ENCODE measurements at regions not wholly inside any gene's neighbourhood (a gene's known extent, or its start where the extent isn't known, plus 50 kb on each side); places are given as distances from the start of the nearest gene placed in this dataset.
"Not testable (repeated sequence)": the region's sequence is repeated elsewhere in the genome, so short reads cannot be mapped to it uniquely, and the experiment has no call there.

DNA sequence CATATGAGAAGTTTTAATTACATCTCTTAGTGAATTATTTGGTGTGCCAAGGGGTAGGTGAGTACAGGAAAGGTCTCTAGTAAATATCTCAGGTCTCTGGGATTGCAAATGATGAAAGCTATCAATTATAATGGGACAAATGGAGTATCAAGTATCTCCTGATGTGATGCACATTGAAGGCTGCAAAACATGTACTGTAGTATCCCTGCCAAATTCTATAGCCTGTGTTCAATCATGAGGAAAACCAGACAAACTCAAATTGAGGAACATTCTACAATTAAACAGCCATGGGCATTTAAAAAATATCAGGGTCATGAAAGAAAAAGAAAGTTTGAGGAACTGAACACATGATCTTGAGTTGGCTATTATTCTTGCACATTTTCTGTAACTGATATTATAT, 665.4 kb upstream of the PABPC4L start:
- in situ Hi-C loops (cut with HindIII; ENCODE audit: low pct_unique_long_range_greater_than_20kb, low sequenced_read_pairs): no loop called here

DNA sequence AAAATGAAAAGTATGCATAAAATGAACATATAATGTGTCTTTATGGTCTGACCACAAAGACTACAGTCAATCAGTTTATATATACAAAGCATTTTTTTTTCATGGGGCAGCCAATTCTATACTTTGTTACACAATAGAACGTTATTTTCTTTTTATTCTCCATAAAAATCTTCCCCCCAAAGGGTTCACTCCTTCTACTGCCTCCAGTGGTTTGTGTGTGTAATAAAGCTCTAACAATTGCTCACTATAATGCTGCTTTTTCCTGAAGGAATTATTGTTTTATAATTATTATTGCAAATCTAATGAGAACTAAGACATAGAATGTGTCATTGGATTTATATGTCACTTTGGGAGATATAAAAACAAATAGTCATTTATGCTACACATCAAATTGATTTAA, 664.1 kb upstream of the PABPC4L start:
- no peak for DNase-seq (ENCODE audit: low read depth)

More for the DNA sequence above, 665.4 kb upstream of the PABPC4L start:
- DNase-seq (ENCODE audit: low read depth): no peak

GRCh38 chr4:134862116-134862515, 660.5 kb upstream of the PABPC4L start:
- in situ Hi-C loops (cut with HindIII; ENCODE audit: low pct_unique_long_range_greater_than_20kb, low sequenced_read_pairs): no loop called here
- DNase-seq (ENCODE audit: low read depth): no peak

More for the DNA sequence above, 664.1 kb upstream of the PABPC4L start:
- in situ Hi-C loops (cut with HindIII; ENCODE audit: low pct_unique_long_range_greater_than_20kb, low sequenced_read_pairs): no loop called here

- in situ Hi-C loops (cut with HindIII; ENCODE audit: low pct_unique_long_range_greater_than_20kb, low sequenced_read_pairs): no loop called here
- DNase-seq (ENCODE audit: low read depth): no peak
Measured at GRCh38 chr4:134848681-134849080, 647.1 kb upstream of the PABPC4L start.

DNA sequence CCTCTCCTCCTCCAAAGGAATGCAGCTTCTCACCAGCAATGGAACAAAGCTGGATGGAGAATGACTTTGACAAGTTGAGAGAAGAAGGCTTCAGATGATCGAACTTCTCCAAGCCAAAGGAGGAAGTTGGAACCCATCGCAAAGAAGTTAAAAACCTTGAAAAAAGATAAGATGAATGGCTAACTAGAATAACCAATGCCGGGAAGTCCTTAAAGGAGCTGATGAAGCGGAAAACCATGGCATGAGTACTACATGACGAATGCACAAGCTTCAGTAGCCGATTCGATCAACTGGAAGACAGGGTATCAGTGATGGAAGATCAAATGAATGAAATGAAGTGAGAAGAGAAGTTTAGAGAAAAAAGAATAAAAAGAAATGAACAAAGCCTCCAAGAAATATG, 629.2 kb upstream of the PABPC4L start:
- peak; percentile 7 for DNase-seq (ENCODE audit: low read depth)
- in situ Hi-C loops (cut with HindIII; ENCODE audit: low pct_unique_long_range_greater_than_20kb, low sequenced_read_pairs): not testable (repeated sequence)

- no peak for DNase-seq (ENCODE audit: low read depth)
- in situ Hi-C loops (cut with HindIII; ENCODE audit: low pct_unique_long_range_greater_than_20kb, low sequenced_read_pairs): no loop called here
Measured at GRCh38 chr4:134812611-134813010, 611.0 kb upstream of the PABPC4L start.

DNA sequence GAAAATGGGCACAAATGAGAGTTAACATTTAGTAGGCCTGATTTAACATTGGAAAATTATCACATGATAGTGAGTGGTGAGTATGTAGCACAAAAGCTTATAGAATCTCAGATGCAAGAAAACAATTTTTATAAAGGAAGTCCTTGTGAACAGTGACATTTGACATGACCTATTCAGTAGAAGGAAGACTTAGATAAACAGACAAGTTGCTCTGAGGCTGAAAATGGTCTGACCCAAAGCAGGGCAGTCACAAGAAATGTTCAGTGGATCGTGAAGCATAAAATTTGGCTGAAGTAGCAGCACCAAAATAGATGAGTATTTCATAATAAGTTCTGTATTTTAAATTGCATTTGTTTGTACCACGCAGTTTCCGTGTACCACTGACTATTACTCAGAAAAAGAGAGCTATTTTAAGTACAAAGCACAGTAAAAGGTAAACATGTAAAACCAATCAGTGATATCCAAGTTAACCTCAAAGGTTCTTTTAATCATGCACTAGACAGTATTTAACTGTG, 605.7 kb upstream of the PABPC4L start:
- DNase-seq (ENCODE audit: low read depth): peak; percentile 29
- in situ Hi-C loops (cut with HindIII; ENCODE audit: low pct_unique_long_range_greater_than_20kb, low sequenced_read_pairs): no loop called here

- in situ Hi-C loops (cut with HindIII; ENCODE audit: low pct_unique_long_range_greater_than_20kb, low sequenced_read_pairs): no loop called here
Measured at GRCh38 chr4:134798573-134798972, 597.0 kb upstream of the PABPC4L start.

DNA sequence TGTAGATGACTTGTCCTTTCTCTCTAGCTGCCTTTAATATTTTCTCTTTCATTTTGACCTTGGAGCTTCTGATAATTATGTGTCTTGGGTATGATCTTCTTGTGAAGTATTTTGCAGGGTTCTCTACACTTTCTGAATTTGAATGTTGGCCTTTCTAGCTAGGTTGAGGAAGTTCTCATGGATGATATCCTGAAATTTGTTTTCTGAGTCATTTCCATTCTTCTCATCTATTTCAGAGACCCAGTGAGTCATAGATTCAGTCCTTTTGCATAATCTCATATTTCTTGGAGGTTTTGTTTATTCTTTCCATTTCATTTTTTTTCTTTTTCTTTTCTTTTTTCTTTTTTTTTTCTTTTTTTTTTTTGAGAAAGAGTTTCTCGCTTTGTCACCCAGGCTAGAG, 585.7 kb upstream of the PABPC4L start:
- DNase-seq (ENCODE audit: low read depth): no peak
- in situ Hi-C loops (cut with HindIII; ENCODE audit: low pct_unique_long_range_greater_than_20kb, low sequenced_read_pairs): no loop called here

More at GRCh38 chr4:134798573-134798972, 597.0 kb upstream of the PABPC4L start:
- DNase-seq (ENCODE audit: low read depth): no peak

DNA sequence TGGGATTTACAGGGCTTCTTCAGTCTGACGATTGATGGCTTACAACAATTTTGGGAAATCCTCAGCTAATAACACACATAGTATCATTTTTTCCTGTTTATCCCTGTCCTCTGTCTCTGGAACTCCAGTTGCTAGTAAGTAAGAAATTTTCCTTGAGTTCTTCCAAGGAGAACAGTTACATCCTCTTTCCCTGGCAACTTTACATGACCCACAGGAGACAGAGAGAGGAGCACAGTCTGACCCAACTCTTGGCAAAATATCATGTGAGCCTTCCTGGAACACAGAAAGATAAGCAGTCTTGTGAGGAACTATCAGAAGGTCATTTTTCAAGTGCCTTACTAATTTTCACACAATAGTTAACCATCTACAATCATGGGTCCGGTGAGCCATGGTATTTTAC, 578.7 kb upstream of the PABPC4L start:
- peak; percentile 46 for DNase-seq (ENCODE audit: low read depth)
- in situ Hi-C loops (cut with HindIII; ENCODE audit: low pct_unique_long_range_greater_than_20kb, low sequenced_read_pairs): no loop called here

- in situ Hi-C loops (cut with HindIII; ENCODE audit: low pct_unique_long_range_greater_than_20kb, low sequenced_read_pairs): no loop called here
- no peak for DNase-seq (ENCODE audit: low read depth)
Measured at GRCh38 chr4:134777606-134778005, 576.0 kb upstream of the PABPC4L start.

GRCh38 chr4:134773497-134774000, 572.0 kb upstream of the PABPC4L start:
- no peak for DNase-seq (ENCODE audit: low read depth)
- in situ Hi-C loops (cut with HindIII; ENCODE audit: low pct_unique_long_range_greater_than_20kb, low sequenced_read_pairs): no loop called here

DNA sequence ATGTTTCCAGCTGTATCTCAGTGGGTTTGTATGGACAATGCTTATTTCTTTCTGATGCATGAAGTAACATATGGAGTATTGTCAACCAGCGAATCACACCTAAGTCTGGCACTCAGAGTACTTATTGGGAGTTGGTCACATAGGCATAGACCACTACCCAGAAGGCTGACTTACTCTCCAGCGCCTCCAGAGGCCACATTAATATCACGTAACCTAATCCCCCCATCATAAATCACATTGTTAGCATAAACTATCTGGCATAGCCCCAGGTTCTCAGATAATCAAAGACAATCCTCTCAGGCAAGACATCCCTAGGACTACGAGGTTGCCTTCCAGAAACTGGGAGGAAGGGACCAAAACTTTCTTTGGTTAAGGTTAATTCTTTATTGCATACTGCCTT, 560.5 kb upstream of the PABPC4L start:
- DNase-seq (ENCODE audit: low read depth): no peak
- in situ Hi-C loops (cut with HindIII; ENCODE audit: low pct_unique_long_range_greater_than_20kb, low sequenced_read_pairs): no loop called here

- DNase-seq (ENCODE audit: low read depth): no peak
- in situ Hi-C loops (cut with HindIII; ENCODE audit: low pct_unique_long_range_greater_than_20kb, low sequenced_read_pairs): no loop called here
Measured at GRCh38 chr4:134756421-134756820, 554.8 kb upstream of the PABPC4L start.

DNA sequence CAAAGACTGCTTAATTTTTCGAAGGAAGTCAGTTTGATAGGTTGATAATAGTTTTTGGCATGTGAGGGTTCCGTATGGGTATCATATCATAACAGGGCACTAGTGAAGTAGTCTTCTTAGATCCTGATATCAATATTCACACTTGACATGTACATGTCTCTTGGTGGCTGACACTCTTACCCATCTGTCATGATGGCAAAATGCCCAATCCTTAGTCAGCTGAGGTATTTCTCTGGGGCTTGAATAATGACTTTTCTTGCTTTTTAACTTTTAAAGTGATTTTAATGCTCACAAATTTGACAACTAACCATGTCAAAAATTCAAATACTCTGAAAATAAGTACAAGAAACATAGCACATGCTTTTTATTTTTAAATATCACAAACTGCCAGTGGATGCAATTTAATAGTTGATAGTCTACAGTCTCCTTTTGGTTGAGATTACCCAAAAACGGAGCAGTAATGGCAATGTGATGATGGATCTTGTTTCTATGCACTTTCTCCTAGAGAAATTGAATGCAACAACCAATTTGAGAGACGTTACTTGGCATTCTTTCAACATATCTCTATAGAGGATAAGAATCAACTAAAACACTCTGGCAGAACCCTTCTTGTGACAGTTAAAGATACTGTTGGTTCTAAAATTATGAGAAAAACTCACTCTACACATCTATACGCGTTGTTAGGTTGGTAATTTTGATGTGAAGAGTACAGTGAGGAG, 552.9 kb upstream of the PABPC4L start:
- in situ Hi-C loops (cut with HindIII; ENCODE audit: low pct_unique_long_range_greater_than_20kb, low sequenced_read_pairs): no loop called here
- no peak for DNase-seq (ENCODE audit: low read depth)

- in situ Hi-C loops (cut with HindIII; ENCODE audit: low pct_unique_long_range_greater_than_20kb, low sequenced_read_pairs): no loop called here
- DNase-seq (ENCODE audit: low read depth): no peak
Measured at GRCh38 chr4:134753390-134753789, 551.8 kb upstream of the PABPC4L start.

GRCh38 chr4:134747108-134747805, 545.7 kb upstream of the PABPC4L start:
- DNase-seq (ENCODE audit: low read depth): no peak
- in situ Hi-C loops (cut with HindIII; ENCODE audit: low pct_unique_long_range_greater_than_20kb, low sequenced_read_pairs): no loop called here

GRCh38 chr4:134740290-134740689, 538.7 kb upstream of the PABPC4L start:
- in situ Hi-C loops (cut with HindIII; ENCODE audit: low pct_unique_long_range_greater_than_20kb, low sequenced_read_pairs): no loop called here
- DNase-seq (ENCODE audit: low read depth): no peak

GRCh38 chr4:134735901-134736300, 534.3 kb upstream of the PABPC4L start:
- no peak for DNase-seq (ENCODE audit: low read depth)
- in situ Hi-C loops (cut with HindIII; ENCODE audit: low pct_unique_long_range_greater_than_20kb, low sequenced_read_pairs): no loop called here
